ENCODE measurements at regions not wholly inside any gene's neighbourhood (a gene's known extent, or its start where the extent isn't known, plus 50 kb on each side); places are given as distances from the start of the nearest gene placed in this dataset.

- Histone ChIP-seq H3K4me3 (no peak overlapping the region), H3K9me3 (no peaks in the 10 kb centered on the region), H3K27ac (no peak overlapping the region), H3K4me1 (ENCODE audit: control insufficient read depth in 1 of 2, low read depth in 2 of 2) (no peaks in the 10 kb centered on the region), H3K27me3 (replicated peaks; ENCODE audit: insufficient read depth) (no peaks in the 10 kb centered on the region), H3K36me3 (no peaks in the 10 kb centered on the region)
- no peak for DNase-seq (ENCODE audit: low spot score)
- TF ChIP-seq CTCF (IDR thresholded peaks at IDR 0.05): no peak
- no peak for ATAC-seq (ENCODE audit: insufficient number of reproducible peaks, low FRiP score, low read depth)
Observed at GRCh38 chr1:193562121-193562520, 375.7 kb upstream of the B3GALT2 start.

GRCh38 chr1:193558491-193559028 lies 372.1 kb upstream of the B3GALT2 start:
- Histone ChIP-seq H3K27me3 (replicated peaks; ENCODE audit: insufficient read depth) (no peaks in the 10 kb centered on the region), H3K4me1 (ENCODE audit: control insufficient read depth in 1 of 2, low read depth in 2 of 2) (no peaks in the 10 kb centered on the region), H3K4me3 (no peak overlapping the region), H3K9me3 (no peaks in the 10 kb centered on the region), H3K27ac (no peak overlapping the region), H3K36me3 (no peaks in the 10 kb centered on the region)
- TF ChIP-seq CTCF (IDR thresholded peaks at IDR 0.05): no peak
- DNase-seq (ENCODE audit: low spot score): no peak
- no peak for ATAC-seq (ENCODE audit: insufficient number of reproducible peaks, low FRiP score, low read depth)

GRCh38 chr1:193555662-193556441 lies 369.4 kb upstream of the B3GALT2 start:
- Histone ChIP-seq H3K27ac (no peak overlapping the region), H3K4me3 (no peak overlapping the region), H3K36me3 (no peaks in the 10 kb centered on the region), H3K27me3 (replicated peaks; ENCODE audit: insufficient read depth) (no peaks in the 10 kb centered on the region), H3K4me1 (ENCODE audit: control insufficient read depth in 1 of 2, low read depth in 2 of 2) (no peaks in the 10 kb centered on the region), H3K9me3 (no peaks in the 10 kb centered on the region)
- TF ChIP-seq CTCF (IDR thresholded peaks at IDR 0.05): no peak
- no peak for DNase-seq (ENCODE audit: low spot score)
- ATAC-seq (ENCODE audit: insufficient number of reproducible peaks, low FRiP score, low read depth): no peak

GRCh38 chr1:193553564-193553963 lies 367.2 kb upstream of the B3GALT2 start:
- ATAC-seq (ENCODE audit: insufficient number of reproducible peaks, low FRiP score, low read depth): no peak
- Histone ChIP-seq H3K4me3 (no peak overlapping the region), H3K27me3 (replicated peaks; ENCODE audit: insufficient read depth) (no peaks in the 10 kb centered on the region), H3K36me3 (no peaks in the 10 kb centered on the region), H3K9me3 (no peaks in the 10 kb centered on the region), H3K4me1 (ENCODE audit: control insufficient read depth in 1 of 2, low read depth in 2 of 2) (no peaks in the 10 kb centered on the region), H3K27ac (no peak overlapping the region)
- no peak for TF ChIP-seq CTCF (IDR thresholded peaks at IDR 0.05)
- no peak for DNase-seq (ENCODE audit: low spot score)

GRCh38 chr1:193552274-193552673 lies 365.9 kb upstream of the B3GALT2 start:
- Histone ChIP-seq H3K4me3 (no peak overlapping the region), H3K27ac (no peak overlapping the region), H3K9me3 (no peaks in the 10 kb centered on the region), H3K36me3 (no peaks in the 10 kb centered on the region), H3K27me3 (replicated peaks; ENCODE audit: insufficient read depth) (no peaks in the 10 kb centered on the region), H3K4me1 (ENCODE audit: control insufficient read depth in 1 of 2, low read depth in 2 of 2) (no peaks in the 10 kb centered on the region)
- DNase-seq (ENCODE audit: low spot score): no peak
- ATAC-seq (ENCODE audit: insufficient number of reproducible peaks, low FRiP score, low read depth): no peak
- no peak for TF ChIP-seq CTCF (IDR thresholded peaks at IDR 0.05)
